SIG-M5 (cell line): ENCODE measurements at regions not wholly inside any gene's neighbourhood (a gene's known extent, or its start where the extent isn't known, plus 50 kb on each side); places are given as distances from the start of the nearest gene placed in this dataset.
"Not testable (repeated sequence)": the region's sequence is repeated elsewhere in the genome, so short reads cannot be mapped to it uniquely, and the experiment has no call there.

Experiments used
- DNase-seq: peaks from one replicate; lab custom pipeline; 2025; lab: John Stamatoyannopoulos, UW

GRCh38 chrX:13955975-13956374 lies 73.7 kb downstream of the GEMIN8 start:
- DNase-seq: no peak

- no peak for DNase-seq
Measured at GRCh38 chrX:13955095-13955647, 74.5 kb downstream of the GEMIN8 start.

GRCh38 chrX:13952581-13952980 lies 77.1 kb downstream of the GEMIN8 start:
- no peak for DNase-seq

- not testable (repeated sequence) for DNase-seq
Measured at GRCh38 chrX:13946223-13946622, 83.5 kb downstream of the GEMIN8 start.

- not testable (repeated sequence) for DNase-seq
Measured at GRCh38 chrX:13945787-13946186, 83.9 kb downstream of the GEMIN8 start.

GRCh38 chrX:13940671-13941070 lies 89.0 kb downstream of the GEMIN8 start:
- DNase-seq: no peak

- DNase-seq: no peak
Measured at GRCh38 chrX:13939741-13940597, 89.7 kb downstream of the GEMIN8 start.

GRCh38 chrX:13938829-13939530 lies 90.7 kb downstream of the GEMIN8 start:
- DNase-seq: peak; percentile 8

GRCh38 chrX:13938051-13938828 lies 91.5 kb downstream of the GEMIN8 start:
- DNase-seq: no peak

GRCh38 chrX:13937370-13938050 lies 92.2 kb downstream of the GEMIN8 start:
- no peak for DNase-seq

GRCh38 chrX:13936521-13937225 lies 93.0 kb downstream of the GEMIN8 start:
- no peak for DNase-seq

GRCh38 chrX:13934731-13935130 lies 95.0 kb downstream of the GEMIN8 start:
- no peak for DNase-seq

GRCh38 chrX:13933851-13934250 lies 95.8 kb downstream of the GEMIN8 start:
- DNase-seq: no peak

- DNase-seq: no peak
Measured at GRCh38 chrX:13933352-13933751, 96.3 kb downstream of the GEMIN8 start.

- no peak for DNase-seq
Measured at GRCh38 chrX:13932416-13932815, 97.3 kb downstream of the GEMIN8 start.

- DNase-seq: no peak
Measured at GRCh38 chrX:13927175-13927574, 102.5 kb downstream of the GEMIN8 start.

- no peak for DNase-seq
Measured at GRCh38 chrX:13923845-13924244, 105.8 kb downstream of the GEMIN8 start.

- no peak for DNase-seq
Measured at GRCh38 chrX:13923289-13923688, 106.4 kb upstream of the GPM6B start.

GRCh38 chrX:13917507-13917906 lies 100.6 kb upstream of the GPM6B start:
- DNase-seq: no peak

- no peak for DNase-seq
Measured at GRCh38 chrX:13911586-13911985, 94.7 kb upstream of the GPM6B start.

- DNase-seq: no peak
Measured at GRCh38 chrX:13906093-13906492, 89.2 kb upstream of the GPM6B start.
